ENCODE measurements at regions not wholly inside any gene's neighbourhood (a gene's known extent, or its start where the extent isn't known, plus 50 kb on each side); places are given as distances from the start of the nearest gene placed in this dataset.

DNA sequence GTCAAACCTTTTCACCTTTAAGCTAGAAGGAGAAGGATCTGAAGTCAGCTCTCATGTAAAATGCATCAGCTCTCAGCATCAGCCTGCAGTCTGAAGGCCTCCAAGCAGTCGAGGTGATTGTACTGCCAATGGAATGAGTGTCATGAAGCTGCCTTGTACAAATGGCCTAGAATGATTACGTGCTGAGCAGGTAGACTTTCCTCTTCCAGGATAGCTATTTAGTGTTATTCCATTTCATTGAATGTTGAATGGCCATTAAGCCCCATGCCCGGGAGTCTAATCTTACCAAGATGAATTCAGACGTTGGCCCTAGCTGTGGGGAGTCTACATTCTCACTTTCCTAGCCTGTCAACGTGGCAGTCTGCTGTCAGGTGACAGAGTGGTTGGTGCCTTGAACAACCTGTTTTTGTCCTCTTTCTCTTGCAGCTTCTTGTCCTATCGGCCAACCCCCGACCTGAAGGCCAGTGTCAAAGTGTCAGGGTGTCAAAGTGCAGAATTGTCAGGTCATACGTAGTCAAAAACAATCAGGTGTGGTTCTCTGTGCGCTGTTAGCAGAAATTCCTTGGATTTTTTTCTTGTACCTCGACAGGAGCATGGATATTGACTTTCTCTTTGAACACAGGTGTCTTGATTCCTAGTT lies 95.2 kb upstream of the TIAM2 start:
- Histone ChIP-seq H3K79me2 (ENCODE audit: control insufficient read depth, insufficient read depth, low read length) (no peaks in the 10 kb centered on the region), H3K9me1 (replicated peaks; ENCODE audit: control insufficient read depth, extremely low read depth, insufficient read depth, low read length) (no peaks in the 10 kb centered on the region), H3K4me3 (replicated peaks in 1 of 3; ENCODE audit: insufficient read depth in 1 of 3, low read depth in 1 of 3, low read length in 3 of 3) (no peak overlapping the region), H2AFZ (ENCODE audit: low read depth, low read length) (no peak overlapping the region), H3K9ac (replicated peaks; ENCODE audit: extremely low read depth, insufficient read depth, low read length) (no peak overlapping the region), H4K20me1 (replicated peaks; ENCODE audit: control insufficient read depth, extremely low read depth, insufficient read depth, low read length) (no peaks in the 10 kb centered on the region), H3K4me1 (ENCODE audit: control insufficient read depth, extremely low read depth, insufficient read depth, low read length) (no peaks in the 10 kb centered on the region), H3K27ac (ENCODE audit: insufficient read depth, low read depth, low read length) (no peak overlapping the region), H3K27me3 (ENCODE audit: control insufficient read depth in 2 of 2, insufficient read depth in 2 of 2, low read length in 2 of 2) (no peaks in the 10 kb centered on the region), H3K4me2 (ENCODE audit: insufficient read depth, low read length) (no peak overlapping the region), H3K36me3 (ENCODE audit: control insufficient read depth in 2 of 2, extremely low read depth in 1 of 2, insufficient read depth in 2 of 2, low read length in 2 of 2) (no peaks in the 10 kb centered on the region), H3K9me3 (replicated peaks; ENCODE audit: control insufficient read depth, insufficient read depth, low read length) (no peaks in the 10 kb centered on the region)
- dilution Hi-C loops (cut with MboI; ENCODE audit: extremely low pct_ligation_motif_present, low sequenced_read_pairs) = no loop called here
- no TSS peak for BruUV-seq (replicated peaks)
- intact Hi-C loops (cut with micrococcal nuclease) = no loop called here
- ChIA-PET CTCF (no interaction called here), POLR2A (no interaction called here)
- no peak for TF ChIP-seq EZH2 (IDR thresholded peaks at IDR 0.05; ENCODE audit: borderline replicate concordance, low read depth, low read length, severe bottlenecking)
- TF ChIP-seq, protein P1, sequence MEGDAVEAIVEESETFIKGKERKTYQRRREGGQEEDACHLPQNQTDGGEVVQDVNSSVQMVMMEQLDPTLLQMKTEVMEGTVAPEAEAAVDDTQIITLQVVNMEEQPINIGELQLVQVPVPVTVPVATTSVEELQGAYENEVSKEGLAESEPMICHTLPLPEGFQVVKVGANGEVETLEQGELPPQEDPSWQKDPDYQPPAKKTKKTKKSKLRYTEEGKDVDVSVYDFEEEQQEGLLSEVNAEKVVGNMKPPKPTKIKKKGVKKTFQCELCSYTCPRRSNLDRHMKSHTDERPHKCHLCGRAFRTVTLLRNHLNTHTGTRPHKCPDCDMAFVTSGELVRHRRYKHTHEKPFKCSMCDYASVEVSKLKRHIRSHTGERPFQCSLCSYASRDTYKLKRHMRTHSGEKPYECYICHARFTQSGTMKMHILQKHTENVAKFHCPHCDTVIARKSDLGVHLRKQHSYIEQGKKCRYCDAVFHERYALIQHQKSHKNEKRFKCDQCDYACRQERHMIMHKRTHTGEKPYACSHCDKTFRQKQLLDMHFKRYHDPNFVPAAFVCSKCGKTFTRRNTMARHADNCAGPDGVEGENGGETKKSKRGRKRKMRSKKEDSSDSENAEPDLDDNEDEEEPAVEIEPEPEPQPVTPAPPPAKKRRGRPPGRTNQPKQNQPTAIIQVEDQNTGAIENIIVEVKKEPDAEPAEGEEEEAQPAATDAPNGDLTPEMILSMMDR (IDR thresholded peaks at IDR 0.05; ENCODE audit: extremely low read depth in 1 of 2, insufficient read depth in 1 of 2, low read depth in 1 of 2, low read length in 2 of 2) = no peak
- TF ChIP-seq POLR2A (IDR thresholded peaks at IDR 0.05; ENCODE audit: low read depth, low read length) = no peak
- no peak for TF ChIP-seq MYC (IDR thresholded peaks at IDR 0.05; ENCODE audit: low read depth, low read length)
- TF ChIP-seq JUN (IDR thresholded peaks at IDR 0.05; ENCODE audit: borderline replicate concordance, insufficient read depth, insufficient read length, low read depth) = no peak
- FAIRE-seq (no peak), DNase-seq (ENCODE audit: low read depth, low spot score) (no peak)

GRCh38 chr6:154901876-154902552 lies 93.1 kb upstream of the TIAM2 start:
- ChIA-PET CTCF (no interaction called here), POLR2A (no interaction called here)
- H3K4me3 ChIP-seq (replicated peaks in 1 of 3; ENCODE audit: insufficient read depth in 1 of 3, low read depth in 1 of 3, low read length in 3 of 3) = no peak overlapping the region
- no peaks in the 10 kb centered on the region for H3K79me2 ChIP-seq (ENCODE audit: control insufficient read depth, insufficient read depth, low read length)
- H3K9ac ChIP-seq (replicated peaks; ENCODE audit: extremely low read depth, insufficient read depth, low read length) = no peak overlapping the region
- DNase-seq (ENCODE audit: low read depth, low spot score) = no peak
- no peaks in the 10 kb centered on the region for H3K27me3 ChIP-seq (ENCODE audit: control insufficient read depth in 2 of 2, insufficient read depth in 2 of 2, low read length in 2 of 2)
- H4K20me1 ChIP-seq (replicated peaks; ENCODE audit: control insufficient read depth, extremely low read depth, insufficient read depth, low read length) = no peaks in the 10 kb centered on the region
- H3K9me1 ChIP-seq (replicated peaks; ENCODE audit: control insufficient read depth, extremely low read depth, insufficient read depth, low read length) = no peaks in the 10 kb centered on the region
- no peaks in the 10 kb centered on the region for H3K36me3 ChIP-seq (ENCODE audit: control insufficient read depth in 2 of 2, extremely low read depth in 1 of 2, insufficient read depth in 2 of 2, low read length in 2 of 2)
- FAIRE-seq = no peak
- H3K9me3 ChIP-seq (replicated peaks; ENCODE audit: control insufficient read depth, insufficient read depth, low read length) = no peaks in the 10 kb centered on the region
- H2AFZ ChIP-seq (ENCODE audit: low read depth, low read length) = no peak overlapping the region
- BruUV-seq (replicated peaks) = no TSS peak
- no peak for TF ChIP-seq EZH2 (IDR thresholded peaks at IDR 0.05; ENCODE audit: borderline replicate concordance, low read depth, low read length, severe bottlenecking)
- no peak for TF ChIP-seq JUN (IDR thresholded peaks at IDR 0.05; ENCODE audit: borderline replicate concordance, insufficient read depth, insufficient read length, low read depth)
- TF ChIP-seq FOS (IDR thresholded peaks at IDR 0.05; ENCODE audit: borderline replicate concordance, insufficient read depth, low read length) = no peak
- TF ChIP-seq, protein P1 (IDR thresholded peaks at IDR 0.05; ENCODE audit: extremely low read depth in 1 of 2, insufficient read depth in 1 of 2, low read depth in 1 of 2, low read length in 2 of 2) = no peak
- no peak for TF ChIP-seq GATA2 (IDR thresholded peaks at IDR 0.05; ENCODE audit: insufficient read depth, insufficient read length, low read depth, low read length)
- TF ChIP-seq, protein P2, sequence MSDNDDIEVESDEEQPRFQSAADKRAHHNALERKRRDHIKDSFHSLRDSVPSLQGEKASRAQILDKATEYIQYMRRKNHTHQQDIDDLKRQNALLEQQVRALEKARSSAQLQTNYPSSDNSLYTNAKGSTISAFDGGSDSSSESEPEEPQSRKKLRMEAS (IDR thresholded peaks at IDR 0.05; ENCODE audit: insufficient read depth, insufficient read length) = no peak
- no peak for TF ChIP-seq POLR2AphosphoS5 (IDR thresholded peaks at IDR 0.05; ENCODE audit: insufficient read depth, low read depth, low read length)
- TF ChIP-seq POLR2A (IDR thresholded peaks at IDR 0.05; ENCODE audit: low read depth, low read length) = no peak
- no peak for TF ChIP-seq MYC (IDR thresholded peaks at IDR 0.05; ENCODE audit: low read depth, low read length)
- no peaks in the 10 kb centered on the region for H3K4me1 ChIP-seq (ENCODE audit: control insufficient read depth, extremely low read depth, insufficient read depth, low read length)
- no peak overlapping the region for H3K27ac ChIP-seq (ENCODE audit: insufficient read depth, low read depth, low read length)
- no peak overlapping the region for H3K4me2 ChIP-seq (ENCODE audit: insufficient read depth, low read length)
- dilution Hi-C loops (cut with MboI; ENCODE audit: extremely low pct_ligation_motif_present, low sequenced_read_pairs) (no loop called here), intact Hi-C loops (cut with micrococcal nuclease) (no loop called here)
